ENCODE measurements at regions not wholly inside any gene's neighbourhood (a gene's known extent, or its start where the extent isn't known, plus 50 kb on each side); places are given as distances from the start of the nearest gene placed in this dataset.

DNA sequence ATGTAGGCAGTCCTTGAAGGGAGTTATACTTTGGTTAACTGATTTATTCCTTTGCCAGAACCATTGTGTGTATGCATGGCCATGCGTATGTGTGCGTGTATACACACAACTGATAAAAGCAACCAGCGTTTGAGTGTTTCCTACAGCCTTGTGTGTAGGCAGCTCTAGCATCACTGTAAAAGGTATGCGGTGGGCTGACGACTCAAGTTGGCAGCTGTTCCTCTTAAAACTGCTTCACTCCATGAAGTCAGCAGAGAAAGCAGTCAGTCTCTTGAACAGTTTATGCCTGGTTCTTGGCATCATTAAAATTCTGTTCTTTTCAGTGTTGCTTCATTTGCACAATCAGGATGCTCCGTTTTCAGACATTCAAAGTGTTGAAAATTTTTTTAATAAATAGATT lies 103.5 kb upstream of the FRMPD4 start:
- TF ChIP-seq, protein P1, sequence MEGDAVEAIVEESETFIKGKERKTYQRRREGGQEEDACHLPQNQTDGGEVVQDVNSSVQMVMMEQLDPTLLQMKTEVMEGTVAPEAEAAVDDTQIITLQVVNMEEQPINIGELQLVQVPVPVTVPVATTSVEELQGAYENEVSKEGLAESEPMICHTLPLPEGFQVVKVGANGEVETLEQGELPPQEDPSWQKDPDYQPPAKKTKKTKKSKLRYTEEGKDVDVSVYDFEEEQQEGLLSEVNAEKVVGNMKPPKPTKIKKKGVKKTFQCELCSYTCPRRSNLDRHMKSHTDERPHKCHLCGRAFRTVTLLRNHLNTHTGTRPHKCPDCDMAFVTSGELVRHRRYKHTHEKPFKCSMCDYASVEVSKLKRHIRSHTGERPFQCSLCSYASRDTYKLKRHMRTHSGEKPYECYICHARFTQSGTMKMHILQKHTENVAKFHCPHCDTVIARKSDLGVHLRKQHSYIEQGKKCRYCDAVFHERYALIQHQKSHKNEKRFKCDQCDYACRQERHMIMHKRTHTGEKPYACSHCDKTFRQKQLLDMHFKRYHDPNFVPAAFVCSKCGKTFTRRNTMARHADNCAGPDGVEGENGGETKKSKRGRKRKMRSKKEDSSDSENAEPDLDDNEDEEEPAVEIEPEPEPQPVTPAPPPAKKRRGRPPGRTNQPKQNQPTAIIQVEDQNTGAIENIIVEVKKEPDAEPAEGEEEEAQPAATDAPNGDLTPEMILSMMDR (conservative IDR thresholded peaks at IDR 0.05) = no peak
- no peak for TF ChIP-seq ZFX (IDR thresholded peaks at IDR 0.05)

Data from C4-2B (cell line).